ENCODE measurements at regions not wholly inside any gene's neighbourhood (a gene's known extent, or its start where the extent isn't known, plus 50 kb on each side); places are given as distances from the start of the nearest gene placed in this dataset.

GRCh38 chr15:45780352-45780751, 145.5 kb downstream of the SQOR start:
- Histone ChIP-seq H3K4me1 (ENCODE audit: control insufficient read depth in 2 of 2, insufficient read depth in 2 of 2, low read length in 2 of 2) (no peaks in the 10 kb centered on the region), H3K27me3 (ENCODE audit: control insufficient read depth in 2 of 2, insufficient read depth in 2 of 2, low read length in 2 of 2) (no peaks in the 10 kb centered on the region), H3K4me3 (ENCODE audit: low read length in 2 of 2) (no peak overlapping the region), H3K27ac (ENCODE audit: low read depth in 2 of 2, low read length in 2 of 2) (no peak overlapping the region), H3K36me3 (ENCODE audit: control insufficient read depth in 2 of 2, insufficient read depth in 2 of 2, low read length in 2 of 2) (no peaks in the 10 kb centered on the region), H3K9ac (ENCODE audit: low read depth in 1 of 2, low read length in 2 of 2) (no peak overlapping the region), H3K9me3 (ENCODE audit: control insufficient read depth in 2 of 2, low read length in 2 of 2) (no peaks in the 10 kb centered on the region)

DNA sequence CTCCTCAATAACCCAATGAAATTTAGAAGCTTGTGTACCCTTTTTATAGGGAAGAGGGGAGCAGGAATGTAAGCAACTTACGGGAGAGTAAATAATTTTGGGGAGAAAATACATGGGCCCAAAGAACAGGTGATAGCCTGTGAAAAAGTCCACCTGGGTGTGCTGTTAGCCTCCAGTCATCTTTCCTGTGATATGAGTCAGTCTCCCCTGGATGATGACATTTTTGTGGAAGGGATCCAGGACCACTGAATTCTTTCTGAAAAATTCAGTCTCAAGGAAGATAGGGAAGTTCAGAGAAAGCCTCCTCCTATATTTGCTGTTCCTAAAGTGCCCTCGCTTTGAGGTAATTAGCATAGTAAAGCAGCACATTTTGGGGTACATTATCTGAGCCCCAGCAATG, 149.8 kb downstream of the SQOR start:
- Histone ChIP-seq H3K27me3 (ENCODE audit: control insufficient read depth in 2 of 2, insufficient read depth in 2 of 2, low read length in 2 of 2) (no peaks in the 10 kb centered on the region), H3K4me3 (ENCODE audit: low read length in 2 of 2) (no peak overlapping the region), H3K9me3 (ENCODE audit: control insufficient read depth in 2 of 2, low read length in 2 of 2) (no peaks in the 10 kb centered on the region), H3K27ac (ENCODE audit: low read depth in 2 of 2, low read length in 2 of 2) (no peak overlapping the region), H3K36me3 (ENCODE audit: control insufficient read depth in 2 of 2, insufficient read depth in 2 of 2, low read length in 2 of 2) (no peaks in the 10 kb centered on the region), H3K4me1 (ENCODE audit: control insufficient read depth in 2 of 2, insufficient read depth in 2 of 2, low read length in 2 of 2) (no peaks in the 10 kb centered on the region), H3K9ac (ENCODE audit: low read depth in 1 of 2, low read length in 2 of 2) (no peak overlapping the region)

DNA sequence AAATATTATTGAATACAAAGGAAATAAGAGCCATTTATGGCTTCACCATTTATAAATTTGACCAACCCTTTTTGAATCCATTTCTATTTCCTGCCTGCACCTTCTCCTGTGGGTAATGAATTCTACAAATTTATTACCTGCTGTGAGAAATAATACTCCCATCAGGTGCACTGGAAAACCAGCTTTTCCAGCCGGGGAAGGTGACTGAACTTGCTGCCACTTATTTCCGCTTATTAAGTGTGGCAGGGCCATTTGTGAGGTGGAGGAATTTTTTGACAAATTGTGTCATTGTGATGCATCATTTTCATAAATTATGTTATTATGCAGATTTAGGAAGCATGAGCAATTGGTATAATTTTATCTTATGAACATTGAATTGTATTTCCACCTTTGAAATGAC, 151.1 kb downstream of the SQOR start:
- Histone ChIP-seq H3K9me3 (ENCODE audit: control insufficient read depth in 2 of 2, low read length in 2 of 2) (no peaks in the 10 kb centered on the region), H3K4me3 (ENCODE audit: low read length in 2 of 2) (no peak overlapping the region), H3K27me3 (ENCODE audit: control insufficient read depth in 2 of 2, insufficient read depth in 2 of 2, low read length in 2 of 2) (no peaks in the 10 kb centered on the region), H3K36me3 (ENCODE audit: control insufficient read depth in 2 of 2, insufficient read depth in 2 of 2, low read length in 2 of 2) (no peaks in the 10 kb centered on the region), H3K9ac (ENCODE audit: low read depth in 1 of 2, low read length in 2 of 2) (no peak overlapping the region), H3K27ac (ENCODE audit: low read depth in 2 of 2, low read length in 2 of 2) (no peak overlapping the region), H3K4me1 (ENCODE audit: control insufficient read depth in 2 of 2, insufficient read depth in 2 of 2, low read length in 2 of 2) (no peaks in the 10 kb centered on the region)

DNA sequence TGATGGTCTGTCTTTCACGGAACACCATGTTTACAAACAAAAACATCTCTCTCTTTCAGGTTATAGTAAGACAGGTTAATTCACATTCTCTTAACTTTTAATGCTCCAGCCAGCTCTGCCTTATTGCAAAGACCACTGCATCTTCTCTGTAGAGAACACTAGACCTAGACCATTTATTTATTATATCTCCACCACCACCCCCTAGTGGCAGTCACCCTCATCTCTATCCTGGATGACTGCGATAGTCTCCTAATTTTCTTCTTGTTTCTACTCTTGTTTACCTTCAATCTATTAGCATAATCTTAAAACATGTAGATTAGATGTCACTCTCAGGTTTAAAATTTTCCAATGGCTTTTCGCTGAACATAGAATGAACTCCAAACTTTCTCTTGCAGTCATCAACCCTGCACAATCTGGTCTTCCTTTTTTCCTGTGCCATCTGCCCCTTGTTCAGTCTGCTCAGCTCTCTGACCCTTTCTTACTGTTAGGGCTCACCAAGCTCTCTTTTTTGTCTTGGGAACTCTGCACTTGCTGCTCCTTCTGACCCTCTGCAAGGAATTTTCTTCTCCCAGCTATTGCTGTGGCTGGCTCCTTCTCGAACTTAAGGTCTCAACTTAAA, 155.6 kb downstream of the SQOR start:
- Histone ChIP-seq H3K36me3 (ENCODE audit: control insufficient read depth in 2 of 2, insufficient read depth in 2 of 2, low read length in 2 of 2) (no peaks in the 10 kb centered on the region), H3K4me3 (ENCODE audit: low read length in 2 of 2) (no peak overlapping the region), H3K9ac (ENCODE audit: low read depth in 1 of 2, low read length in 2 of 2) (no peak overlapping the region), H3K27me3 (ENCODE audit: control insufficient read depth in 2 of 2, insufficient read depth in 2 of 2, low read length in 2 of 2) (no peaks in the 10 kb centered on the region), H3K27ac (ENCODE audit: low read depth in 2 of 2, low read length in 2 of 2) (no peak overlapping the region), H3K9me3 (ENCODE audit: control insufficient read depth in 2 of 2, low read length in 2 of 2) (no peaks in the 10 kb centered on the region), H3K4me1 (ENCODE audit: control insufficient read depth in 2 of 2, insufficient read depth in 2 of 2, low read length in 2 of 2) (no peaks in the 10 kb centered on the region)

- no peaks in the 10 kb centered on the region for H3K36me3 ChIP-seq (ENCODE audit: control insufficient read depth in 2 of 2, insufficient read depth in 2 of 2, low read length in 2 of 2)
- H3K27me3 ChIP-seq (ENCODE audit: control insufficient read depth in 2 of 2, insufficient read depth in 2 of 2, low read length in 2 of 2) = no peaks in the 10 kb centered on the region
- no peak overlapping the region for H3K4me3 ChIP-seq (ENCODE audit: low read length in 2 of 2)
- no peak overlapping the region for H3K9ac ChIP-seq (ENCODE audit: low read depth in 1 of 2, low read length in 2 of 2)
- peaks cover 2 to 9% of the 10 kb centered on the region in 2 donors for H3K4me1 ChIP-seq (ENCODE audit: control insufficient read depth in 2 of 2, insufficient read depth in 2 of 2, low read length in 2 of 2)
- H3K27ac ChIP-seq (ENCODE audit: low read depth in 2 of 2, low read length in 2 of 2) = no peak overlapping the region
- H3K9me3 ChIP-seq (ENCODE audit: control insufficient read depth in 2 of 2, low read length in 2 of 2) = no peaks in the 10 kb centered on the region
These were observed 159.5 kb downstream of the SQOR start for GRCh38 chr15:45794304-45794703.

DNA sequence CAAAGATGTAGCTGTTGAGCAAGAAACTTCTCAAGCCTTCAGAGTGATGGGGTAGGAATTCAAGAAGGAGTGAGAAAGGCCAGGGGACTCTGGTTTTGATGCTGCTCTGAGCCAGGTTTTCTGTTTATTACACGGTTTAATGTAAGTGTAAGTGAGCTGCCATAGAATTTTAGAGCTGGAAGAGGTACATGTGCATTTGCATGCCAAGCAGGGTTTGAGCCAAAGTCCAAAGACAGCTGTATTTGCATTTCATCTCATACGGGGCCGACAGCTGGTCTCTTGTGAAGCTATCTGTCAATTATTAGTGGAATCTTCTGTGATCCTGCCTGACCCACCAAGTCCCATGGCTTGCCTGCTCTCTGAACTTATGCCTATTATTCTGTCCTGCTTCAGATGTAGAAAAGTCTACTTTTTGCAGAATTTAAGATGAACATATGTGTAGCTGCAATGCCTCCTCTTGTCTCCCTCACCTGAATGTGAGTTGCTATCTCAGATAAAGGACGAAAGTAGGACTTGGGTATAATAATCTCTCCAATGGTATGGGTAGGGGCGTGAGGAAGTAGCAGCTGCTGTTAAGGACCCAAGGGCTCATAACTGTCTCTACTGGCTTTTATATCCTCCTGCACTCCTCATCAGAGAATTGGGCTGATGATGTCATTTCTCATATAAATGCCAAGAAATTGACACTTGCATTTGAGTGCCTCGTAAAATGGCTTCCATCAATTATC, 160.0 kb downstream of the SQOR start:
- H3K36me3 ChIP-seq (ENCODE audit: control insufficient read depth in 2 of 2, insufficient read depth in 2 of 2, low read length in 2 of 2) = no peaks in the 10 kb centered on the region
- no peaks in the 10 kb centered on the region for H3K27me3 ChIP-seq (ENCODE audit: control insufficient read depth in 2 of 2, insufficient read depth in 2 of 2, low read length in 2 of 2)
- peaks cover 2 to 9% of the 10 kb centered on the region in 2 donors for H3K4me1 ChIP-seq (ENCODE audit: control insufficient read depth in 2 of 2, insufficient read depth in 2 of 2, low read length in 2 of 2)
- no peak overlapping the region for H3K27ac ChIP-seq (ENCODE audit: low read depth in 2 of 2, low read length in 2 of 2)
- no peak overlapping the region for H3K9ac ChIP-seq (ENCODE audit: low read depth in 1 of 2, low read length in 2 of 2)
- no peak overlapping the region for H3K4me3 ChIP-seq (ENCODE audit: low read length in 2 of 2)
- no peaks in the 10 kb centered on the region for H3K9me3 ChIP-seq (ENCODE audit: control insufficient read depth in 2 of 2, low read length in 2 of 2)

DNA sequence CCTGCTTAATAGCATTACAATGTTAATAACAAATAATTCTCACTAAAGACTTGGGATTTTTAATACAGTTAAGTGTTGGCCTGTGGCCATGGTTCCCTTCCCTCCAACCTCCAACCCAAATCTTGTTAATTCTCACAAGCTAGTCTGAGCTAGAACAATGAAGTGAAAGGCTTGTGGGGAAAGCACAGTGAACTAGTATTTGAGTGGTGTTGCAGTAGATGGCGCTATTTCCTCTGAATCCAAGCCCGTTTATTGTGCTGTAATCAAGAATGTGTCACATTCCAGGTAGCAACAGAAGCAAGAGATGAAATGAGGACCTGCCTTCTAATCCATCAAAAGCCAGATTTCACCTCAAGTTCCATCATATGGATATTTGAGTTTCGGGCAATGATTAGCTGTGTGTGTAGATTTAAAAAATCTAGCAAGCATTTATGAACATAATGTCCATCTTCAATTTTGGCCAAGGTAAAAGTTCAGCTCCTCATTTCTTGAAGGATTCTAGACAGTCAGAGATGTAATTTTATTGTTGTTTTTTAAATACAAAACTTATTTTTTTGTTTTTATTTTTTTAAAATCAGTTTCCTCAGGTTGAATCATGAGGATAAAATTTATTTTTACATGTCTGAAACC, 160.7 kb downstream of the SQOR start:
- no peaks in the 10 kb centered on the region for H3K27me3 ChIP-seq (ENCODE audit: control insufficient read depth in 2 of 2, insufficient read depth in 2 of 2, low read length in 2 of 2)
- no peak overlapping the region for H3K4me3 ChIP-seq (ENCODE audit: low read length in 2 of 2)
- H3K9me3 ChIP-seq (ENCODE audit: control insufficient read depth in 2 of 2, low read length in 2 of 2) = no peaks in the 10 kb centered on the region
- no peaks in the 10 kb centered on the region for H3K36me3 ChIP-seq (ENCODE audit: control insufficient read depth in 2 of 2, insufficient read depth in 2 of 2, low read length in 2 of 2)
- H3K4me1 ChIP-seq (ENCODE audit: control insufficient read depth in 2 of 2, insufficient read depth in 2 of 2, low read length in 2 of 2) = peaks cover 2 to 9% of the 10 kb centered on the region in 2 donors
- no peak overlapping the region for H3K9ac ChIP-seq (ENCODE audit: low read depth in 1 of 2, low read length in 2 of 2)
- H3K27ac ChIP-seq (ENCODE audit: low read depth in 2 of 2, low read length in 2 of 2) = no peak overlapping the region

DNA sequence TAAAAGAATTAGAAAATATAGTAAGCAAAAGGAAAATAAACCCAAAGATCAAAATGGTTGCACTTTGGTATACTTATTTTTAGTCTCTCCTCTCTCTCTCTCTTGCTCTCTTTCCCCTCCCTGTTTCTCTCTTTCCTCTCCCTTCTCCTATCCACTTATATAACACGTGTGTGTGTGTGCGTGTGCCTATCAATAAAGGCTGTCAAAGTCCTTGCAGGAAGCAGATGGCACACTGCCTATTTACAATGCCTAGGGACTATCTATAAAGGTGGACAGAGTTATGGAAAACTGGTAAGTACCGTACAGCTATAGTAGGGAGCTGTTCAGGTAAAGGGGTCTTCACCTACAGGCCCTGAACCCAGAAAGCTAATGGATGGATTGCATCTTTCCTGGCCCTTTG, 161.6 kb downstream of the SQOR start:
- peaks cover 2 to 9% of the 10 kb centered on the region in 2 donors for H3K4me1 ChIP-seq (ENCODE audit: control insufficient read depth in 2 of 2, insufficient read depth in 2 of 2, low read length in 2 of 2)
- no peak overlapping the region for H3K9ac ChIP-seq (ENCODE audit: low read depth in 1 of 2, low read length in 2 of 2)
- no peak overlapping the region for H3K27ac ChIP-seq (ENCODE audit: low read depth in 2 of 2, low read length in 2 of 2)
- no peaks in the 10 kb centered on the region for H3K27me3 ChIP-seq (ENCODE audit: control insufficient read depth in 2 of 2, insufficient read depth in 2 of 2, low read length in 2 of 2)
- no peak overlapping the region for H3K4me3 ChIP-seq (ENCODE audit: low read length in 2 of 2)
- H3K36me3 ChIP-seq (ENCODE audit: control insufficient read depth in 2 of 2, insufficient read depth in 2 of 2, low read length in 2 of 2) = no peaks in the 10 kb centered on the region
- no peaks in the 10 kb centered on the region for H3K9me3 ChIP-seq (ENCODE audit: control insufficient read depth in 2 of 2, low read length in 2 of 2)

DNA sequence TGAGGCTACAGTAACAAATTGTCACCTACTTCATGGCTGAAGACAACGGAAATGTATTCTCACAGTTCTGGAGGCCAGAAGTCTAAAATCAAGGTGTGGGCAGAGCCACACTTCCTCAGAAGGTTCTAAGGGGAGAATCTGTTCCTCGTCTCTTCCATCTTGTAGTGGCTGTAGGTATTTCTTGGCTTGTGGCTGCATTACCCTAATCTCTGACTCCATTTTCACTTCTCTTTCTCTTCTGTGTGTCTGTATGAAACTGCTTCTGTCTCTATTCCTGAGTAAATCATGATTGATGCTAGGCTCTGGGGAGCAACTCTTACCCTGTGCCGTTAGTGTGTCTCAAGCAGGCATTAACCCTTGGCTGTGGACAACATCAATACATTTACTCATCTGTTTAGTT, 164.7 kb downstream of the SQOR start:
- Histone ChIP-seq H3K4me3 (ENCODE audit: low read length in 2 of 2) (no peak overlapping the region), H3K27me3 (ENCODE audit: control insufficient read depth in 2 of 2, insufficient read depth in 2 of 2, low read length in 2 of 2) (no peaks in the 10 kb centered on the region), H3K9me3 (ENCODE audit: control insufficient read depth in 2 of 2, low read length in 2 of 2) (no peaks in the 10 kb centered on the region), H3K9ac (ENCODE audit: low read depth in 1 of 2, low read length in 2 of 2) (no peak overlapping the region), H3K4me1 (ENCODE audit: control insufficient read depth in 2 of 2, insufficient read depth in 2 of 2, low read length in 2 of 2) (peaks cover 2 to 9% of the 10 kb centered on the region in 2 donors), H3K27ac (ENCODE audit: low read depth in 2 of 2, low read length in 2 of 2) (no peak overlapping the region), H3K36me3 (ENCODE audit: control insufficient read depth in 2 of 2, insufficient read depth in 2 of 2, low read length in 2 of 2) (no peaks in the 10 kb centered on the region)

DNA sequence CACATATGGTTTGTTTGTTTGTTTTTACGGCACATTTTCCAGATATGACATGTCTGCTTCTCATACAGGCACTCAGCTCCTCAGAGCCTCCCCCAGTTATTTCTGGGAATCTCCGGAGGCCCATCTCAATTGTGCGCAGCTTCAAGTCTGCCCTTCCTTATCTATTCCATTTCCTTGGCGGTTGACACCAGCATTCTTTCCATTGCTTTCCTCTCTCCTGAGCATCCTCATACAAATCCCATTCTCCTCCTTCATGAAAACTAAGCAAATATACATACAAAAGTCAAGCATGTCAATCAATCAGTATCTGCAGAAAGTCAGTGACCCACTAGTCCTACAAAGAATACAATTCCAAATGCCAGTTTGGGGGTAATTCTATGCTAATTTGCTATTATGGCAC, 166.7 kb downstream of the SQOR start:
- Histone ChIP-seq H3K27me3 (ENCODE audit: control insufficient read depth in 2 of 2, insufficient read depth in 2 of 2, low read length in 2 of 2) (no peaks in the 10 kb centered on the region), H3K4me1 (ENCODE audit: control insufficient read depth in 2 of 2, insufficient read depth in 2 of 2, low read length in 2 of 2) (peaks cover 2 to 5% of the 10 kb centered on the region in 2 donors), H3K9ac (ENCODE audit: low read depth in 1 of 2, low read length in 2 of 2) (no peak overlapping the region), H3K4me3 (ENCODE audit: low read length in 2 of 2) (no peak overlapping the region), H3K27ac (ENCODE audit: low read depth in 2 of 2, low read length in 2 of 2) (no peak overlapping the region), H3K36me3 (ENCODE audit: control insufficient read depth in 2 of 2, insufficient read depth in 2 of 2, low read length in 2 of 2) (no peaks in the 10 kb centered on the region), H3K9me3 (ENCODE audit: control insufficient read depth in 2 of 2, low read length in 2 of 2) (no peaks in the 10 kb centered on the region)
